Stimulated activated CD8-positive, alpha-beta memory T cell treated with anti-CD3 and anti-CD28 coated beads, Interleukin-2, amount 100 ng/mL, for 48 hours (primary cell): ENCODE measurements at regions not wholly inside any gene's neighbourhood (a gene's known extent, or its start where the extent isn't known, plus 50 kb on each side); places are given as distances from the start of the nearest gene placed in this dataset.

Source experiments
- DNase-seq, 2 donors: peaks; one replicate each; pipeline ENCODE4 v3.0.0-alpha.2; 2020; ENCODE audit warnings: low read depth in 2 of 2

DNA sequence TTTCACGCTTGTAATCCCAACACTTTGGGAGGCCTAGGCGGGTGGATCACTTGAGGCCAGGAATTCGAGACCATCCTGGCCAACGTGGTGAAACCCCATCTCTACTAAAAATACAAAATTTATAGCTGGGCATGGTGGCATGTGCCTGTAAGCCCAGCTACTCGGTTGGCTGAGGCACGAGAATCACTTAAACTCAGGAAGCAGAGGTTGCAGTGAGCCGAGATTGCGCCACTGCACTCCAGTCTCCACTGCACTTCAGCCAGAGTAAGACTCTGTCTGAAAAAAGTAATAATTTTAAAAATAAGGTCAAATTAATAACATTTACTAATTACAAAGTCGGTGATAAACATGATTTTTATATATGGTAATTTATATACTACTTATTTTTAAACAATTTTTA lies 155.9 kb downstream of the AXIN2 start:
- no peak for DNase-seq

DNA sequence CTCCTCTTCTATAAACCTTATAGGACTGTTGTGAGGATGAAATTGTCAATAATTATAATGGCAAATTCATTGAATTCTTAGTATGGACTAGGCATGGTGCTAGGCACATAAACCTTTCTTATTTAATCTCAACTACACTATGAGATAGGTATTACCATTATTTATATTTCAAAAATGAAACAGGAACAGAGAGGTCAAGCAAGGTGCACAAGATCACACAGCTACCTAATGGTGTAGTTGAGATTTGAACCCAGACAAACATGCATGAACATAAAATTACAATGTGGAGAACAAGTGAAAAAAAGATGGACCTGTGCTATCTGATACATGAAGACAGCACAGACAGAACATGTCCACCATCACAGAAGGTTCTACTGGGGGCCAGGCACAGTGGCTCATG lies 156.7 kb downstream of the AXIN2 start:
- DNase-seq: no peak

DNA sequence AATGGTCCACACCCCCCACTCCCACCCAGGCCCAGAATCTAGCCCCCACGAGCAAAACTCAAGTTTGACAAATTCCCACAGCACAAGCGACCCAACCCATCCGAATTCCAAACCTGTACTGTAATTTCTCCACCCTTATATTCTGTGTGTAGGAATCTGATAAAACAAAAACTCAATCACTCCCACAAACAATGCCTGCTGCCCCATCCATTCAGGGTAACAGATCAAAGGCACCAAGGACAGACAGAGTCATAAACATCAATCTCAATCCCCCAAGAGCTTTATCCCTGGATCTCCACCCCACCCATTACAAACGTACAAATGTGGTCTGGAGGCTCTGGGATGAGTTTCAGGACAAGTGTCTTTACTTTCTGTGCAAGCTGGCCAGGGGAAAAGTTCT lies 157.8 kb downstream of the AXIN2 start:
- no peak for DNase-seq

DNA sequence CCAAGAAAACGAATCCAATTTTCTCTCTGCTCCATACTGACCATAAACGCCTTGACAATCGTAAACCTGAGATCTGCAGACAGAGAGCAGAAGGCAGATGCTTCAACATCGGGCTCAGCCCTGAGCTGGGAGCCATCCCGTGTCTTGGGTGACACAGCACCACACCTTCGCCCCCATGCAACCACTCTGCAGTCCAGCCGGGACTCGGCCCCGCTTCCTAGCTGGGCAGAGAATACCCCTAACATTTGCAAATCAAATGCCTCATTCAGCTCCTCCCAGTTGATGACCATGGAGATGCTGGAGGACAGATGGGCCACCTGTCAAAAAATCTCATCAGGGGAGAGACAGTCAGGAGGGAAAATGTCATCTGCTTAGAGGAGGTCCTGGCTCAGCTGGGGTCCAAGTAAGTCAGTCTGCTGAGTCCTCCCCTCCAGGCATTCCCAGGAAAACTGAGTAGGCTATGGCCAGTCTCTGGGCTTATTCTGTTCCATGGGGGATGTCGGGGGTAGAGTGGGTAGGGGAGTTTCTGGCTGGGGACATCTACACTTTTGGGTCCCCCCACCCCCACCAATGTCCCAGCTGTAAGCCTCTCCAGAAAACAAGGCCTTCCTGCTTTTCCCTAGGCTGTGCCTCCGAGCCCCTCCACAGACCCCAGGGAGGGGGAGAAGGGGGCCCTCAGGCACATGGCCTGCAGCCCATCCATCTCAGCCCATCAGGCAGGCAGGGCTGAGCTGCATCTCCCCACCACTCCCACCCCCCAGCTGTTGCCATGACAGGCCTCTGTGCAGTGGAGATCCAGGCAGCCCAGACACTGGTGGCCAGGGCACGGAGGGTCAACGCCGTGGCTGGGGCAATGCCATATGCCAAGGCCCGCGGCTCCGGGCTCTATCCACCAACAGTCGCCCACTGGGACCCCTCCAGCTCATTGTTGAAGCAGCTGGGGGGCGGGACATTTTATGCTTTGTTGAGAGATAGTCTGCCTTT lies 158.6 kb downstream of the AXIN2 start:
- DNase-seq: no peak

DNA sequence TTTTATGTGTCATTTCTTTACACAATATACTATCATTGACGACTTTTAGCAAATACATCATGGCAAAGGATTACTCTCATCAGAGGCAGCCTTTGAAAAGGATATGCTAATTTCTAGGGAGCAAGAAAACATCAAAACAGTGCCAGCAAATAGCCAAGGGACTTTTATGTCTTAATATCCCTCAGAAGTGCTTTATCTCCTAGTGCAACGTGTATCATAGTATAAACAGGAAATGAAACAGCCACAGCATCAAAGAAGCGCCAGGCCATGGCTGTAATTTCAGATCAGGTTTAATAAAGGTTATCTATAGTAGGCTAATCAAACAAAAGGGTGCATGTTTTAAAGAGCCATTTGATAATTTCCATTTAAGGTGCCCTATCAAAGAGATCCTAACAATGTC lies 159.9 kb downstream of the AXIN2 start:
- DNase-seq: no peak

DNA sequence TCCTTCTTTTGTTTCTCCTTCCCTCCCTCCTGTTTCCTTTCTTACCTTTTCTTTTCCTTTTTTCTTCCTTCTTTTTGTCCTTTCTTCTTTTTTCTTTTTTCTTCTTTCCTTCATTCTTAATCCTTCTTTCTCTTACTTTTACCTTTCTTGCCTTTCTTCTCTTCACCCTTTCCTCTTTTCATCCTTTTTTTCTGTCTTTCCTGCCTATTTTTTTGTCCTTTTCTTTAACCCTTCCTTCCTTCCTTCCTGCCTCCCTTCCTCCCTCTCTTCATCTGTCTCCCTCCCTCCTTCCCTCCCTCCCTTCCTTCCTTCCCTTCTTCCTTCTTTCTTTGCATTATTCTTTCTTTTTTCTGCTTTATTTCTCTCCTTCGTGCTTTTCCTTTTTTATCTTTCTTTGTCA lies 160.7 kb downstream of the AXIN2 start:
- DNase-seq: no peak

DNA sequence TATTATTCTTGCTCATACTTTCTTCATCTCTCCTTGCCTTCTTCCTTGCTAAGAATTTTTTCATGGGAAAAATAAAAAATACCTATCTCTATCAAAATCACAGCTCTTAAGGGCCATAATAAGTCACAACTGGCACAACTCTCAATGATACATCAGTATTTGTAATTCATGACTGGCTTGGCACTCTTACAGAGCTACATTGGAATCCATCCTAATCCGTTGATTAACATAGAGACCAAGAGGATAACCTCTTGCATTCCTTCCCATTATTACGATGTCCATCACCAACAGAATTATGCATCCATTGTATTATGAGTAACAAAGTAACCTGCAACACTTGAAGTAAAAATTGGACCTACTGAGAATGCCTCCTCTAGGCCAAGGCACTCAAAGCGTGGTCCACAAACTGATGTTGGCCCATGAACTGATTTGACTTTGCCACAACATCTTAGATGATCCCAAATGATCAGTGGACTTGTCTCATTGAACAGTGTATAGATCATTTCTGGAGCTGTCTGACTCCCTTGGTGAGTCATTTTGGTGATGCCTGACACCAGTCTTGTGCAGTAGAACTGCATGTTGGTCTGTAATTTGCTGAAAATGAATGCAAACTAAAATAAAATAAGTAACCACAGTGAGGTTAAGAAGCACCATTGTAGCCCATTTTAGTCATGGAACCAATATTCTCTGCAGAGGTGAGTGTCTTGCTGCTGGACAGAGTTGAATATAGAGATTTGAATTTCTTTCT lies 163.2 kb downstream of the AXIN2 start:
- DNase-seq: no peak

DNA sequence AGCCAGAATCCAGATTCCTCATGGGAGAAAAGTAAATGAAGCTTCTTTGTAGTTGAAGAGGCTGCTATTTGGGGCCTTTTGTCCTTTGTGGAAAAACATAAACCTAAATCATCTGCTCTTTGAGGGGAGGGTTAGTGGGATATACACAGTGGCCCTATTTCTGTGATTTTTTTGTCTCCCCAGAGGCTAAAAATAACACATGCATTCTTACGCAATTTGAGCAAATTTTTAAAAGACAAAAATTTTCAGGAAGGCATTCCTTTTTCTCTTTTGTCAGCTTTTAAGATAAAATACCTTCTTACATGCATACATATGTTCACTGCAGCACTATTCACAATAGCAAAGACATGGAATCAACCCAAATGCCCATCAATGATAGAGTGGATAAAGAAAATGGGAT lies 165.5 kb downstream of the AXIN2 start:
- no peak for DNase-seq

DNA sequence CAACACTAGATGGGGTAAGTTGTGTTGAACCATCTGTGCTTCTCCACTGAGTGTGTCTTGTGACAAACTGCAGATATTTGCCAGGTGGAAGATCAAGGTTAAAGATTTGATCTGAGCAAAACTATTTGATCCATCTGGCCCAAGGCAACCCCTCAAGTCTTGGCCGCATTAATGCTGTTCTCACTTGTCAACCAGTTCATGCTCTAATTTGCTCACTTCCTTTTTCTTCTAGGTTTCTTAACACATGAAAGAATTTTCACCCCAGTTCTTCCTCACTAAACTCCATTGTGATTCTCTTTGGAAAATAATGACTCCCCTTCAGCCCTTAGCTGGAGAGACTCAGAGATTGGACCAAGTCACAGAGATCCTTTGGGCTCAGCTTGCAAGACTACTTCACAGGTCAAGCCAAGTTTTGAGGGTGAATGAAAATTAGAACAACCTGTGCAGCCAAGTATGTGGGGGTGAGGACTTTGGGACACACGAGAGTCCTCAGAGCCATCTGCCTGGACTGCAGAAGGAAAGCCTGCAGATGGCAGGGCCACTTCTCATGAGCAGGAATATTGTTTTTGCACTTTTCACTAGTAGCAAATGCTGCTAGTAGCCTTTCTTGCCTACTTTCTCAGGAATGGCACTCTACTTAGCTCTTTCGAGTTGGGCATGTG lies 166.5 kb downstream of the AXIN2 start:
- DNase-seq: no peak

DNA sequence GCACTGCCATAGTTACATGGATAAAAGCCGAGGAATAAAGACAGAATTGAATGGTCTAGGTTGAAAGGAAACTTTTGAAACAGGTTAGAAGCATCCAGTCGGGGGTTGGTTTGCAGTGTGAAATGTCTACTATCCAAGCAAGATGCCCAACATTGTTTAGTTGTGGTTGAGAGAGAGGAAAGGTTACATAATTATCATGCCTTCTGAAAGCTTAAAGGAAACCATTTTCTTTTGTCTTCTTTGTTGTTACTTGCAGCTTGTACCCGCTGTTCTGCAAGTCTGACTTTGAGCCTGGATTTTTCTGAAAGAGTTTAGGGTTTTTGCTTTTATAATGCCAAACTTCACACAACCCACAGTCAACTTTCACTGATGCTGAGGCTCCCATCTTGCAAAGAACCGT lies 167.9 kb downstream of the AXIN2 start:
- DNase-seq: no peak

DNA sequence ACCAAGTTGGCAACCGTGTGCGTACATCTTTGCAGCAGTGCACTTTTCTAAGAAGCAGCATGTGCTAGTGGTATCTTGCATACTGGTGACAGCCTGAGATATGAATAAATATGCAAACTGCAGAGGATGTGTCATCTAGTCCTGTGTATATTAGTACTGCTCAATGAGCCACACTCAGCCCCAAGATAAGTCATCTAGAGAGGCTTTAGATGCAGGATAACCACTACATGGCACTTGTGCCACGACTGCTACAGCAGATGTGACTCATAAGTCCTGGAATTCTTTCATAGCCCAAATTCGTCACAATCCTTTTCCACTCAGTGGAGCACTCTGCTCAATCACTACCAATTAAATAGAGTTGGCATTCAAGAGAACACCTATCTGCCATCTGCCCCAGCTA lies 171.5 kb downstream of the AXIN2 start:
- DNase-seq: no peak

DNA sequence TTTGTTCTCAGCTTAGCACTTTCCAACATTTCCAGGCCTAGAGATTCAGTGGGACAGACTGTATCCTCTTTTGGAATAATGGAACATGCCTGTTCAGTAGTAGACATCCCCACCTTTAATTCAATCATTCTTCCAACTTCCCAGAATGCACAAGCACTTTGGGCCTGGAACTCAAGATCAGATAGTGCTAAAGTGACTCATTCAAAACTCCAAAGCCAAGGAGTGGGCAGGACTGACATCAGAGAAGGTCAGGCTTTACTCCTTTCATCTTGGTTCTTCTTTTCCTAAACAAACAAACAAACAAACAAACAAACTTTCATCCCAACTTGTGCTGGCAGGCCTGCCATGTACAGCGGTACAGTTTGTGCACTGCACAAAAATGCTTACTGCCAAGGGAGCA lies 172.0 kb downstream of the AXIN2 start:
- no peak for DNase-seq

DNA sequence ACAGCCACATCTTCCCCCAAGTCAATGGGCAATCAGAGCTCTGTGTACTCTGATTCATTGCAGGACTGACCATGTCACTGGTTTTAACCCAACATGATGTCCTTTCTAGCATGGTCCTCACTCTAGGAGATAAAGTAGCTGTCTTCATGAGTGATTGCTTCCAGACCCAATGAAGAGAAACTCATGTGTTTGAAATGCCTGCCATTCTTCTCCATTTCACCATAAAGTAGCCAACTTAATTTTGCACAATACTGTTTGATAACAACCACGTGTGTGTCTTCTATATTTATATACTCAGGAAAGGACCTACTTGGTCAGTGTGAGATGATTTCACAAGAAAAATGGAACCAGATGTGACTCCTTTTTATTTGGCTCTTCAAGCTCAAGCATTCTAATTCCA lies 172.5 kb downstream of the AXIN2 start:
- no peak for DNase-seq

DNA sequence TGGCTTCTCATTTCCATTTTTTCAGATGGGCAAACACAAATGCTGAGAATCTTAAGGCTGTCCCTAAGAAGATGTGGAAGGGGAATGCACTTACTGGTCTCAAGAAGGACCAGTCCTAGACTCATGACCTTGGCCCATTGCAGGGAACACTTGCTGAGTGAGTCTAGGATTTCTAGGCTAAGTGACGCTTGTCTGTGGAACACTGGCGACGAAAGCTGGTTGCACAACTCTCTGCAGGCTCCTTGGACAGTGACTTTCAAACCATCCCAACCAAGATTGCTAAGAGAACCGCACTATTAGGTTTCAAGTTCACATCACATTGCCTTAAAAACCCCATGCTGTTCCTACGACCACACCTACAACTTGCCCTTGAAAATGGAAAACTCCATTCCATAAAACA lies 174.1 kb downstream of the AXIN2 start:
- DNase-seq: no peak

DNA sequence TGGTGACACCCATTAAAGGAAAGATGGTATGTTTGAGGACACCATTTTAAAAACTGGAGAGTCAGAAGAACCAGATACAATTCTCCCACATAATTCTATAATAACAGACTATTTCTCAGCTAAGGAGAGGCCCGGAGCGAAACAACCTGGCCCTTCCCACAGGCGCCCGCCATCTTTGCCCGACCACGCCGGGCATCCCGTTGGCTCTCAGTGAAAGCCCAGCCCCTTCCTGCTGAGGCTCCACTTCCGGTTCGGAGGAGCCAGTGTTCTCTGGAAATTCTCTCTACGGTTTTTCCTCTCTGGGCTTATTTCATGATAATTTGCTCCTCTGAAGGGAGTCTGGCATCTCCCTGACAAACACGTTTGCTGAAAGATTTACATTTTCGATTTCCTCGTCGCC lies 175.7 kb downstream of the AXIN2 start:
- no peak for DNase-seq

DNA sequence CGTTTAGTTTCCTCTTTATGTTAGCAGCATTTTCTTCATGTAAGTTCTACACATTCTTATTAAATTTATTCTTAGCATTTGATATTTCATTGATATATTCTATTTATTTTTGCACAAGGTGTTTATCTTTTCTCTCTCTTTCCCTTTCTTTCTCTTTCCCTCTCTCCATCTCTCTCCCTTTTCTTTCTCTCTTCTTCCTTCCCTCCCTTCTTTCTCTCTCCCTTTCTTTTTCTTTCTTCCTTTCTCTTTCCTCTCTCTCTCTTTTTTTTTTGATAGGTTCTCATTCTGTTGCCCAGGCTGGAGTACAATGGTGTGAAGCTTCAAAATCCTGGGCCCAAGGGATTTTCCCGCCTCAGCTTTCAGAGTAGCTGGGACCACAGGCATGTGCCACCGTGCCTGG lies 176.4 kb downstream of the AXIN2 start:
- no peak for DNase-seq

DNA sequence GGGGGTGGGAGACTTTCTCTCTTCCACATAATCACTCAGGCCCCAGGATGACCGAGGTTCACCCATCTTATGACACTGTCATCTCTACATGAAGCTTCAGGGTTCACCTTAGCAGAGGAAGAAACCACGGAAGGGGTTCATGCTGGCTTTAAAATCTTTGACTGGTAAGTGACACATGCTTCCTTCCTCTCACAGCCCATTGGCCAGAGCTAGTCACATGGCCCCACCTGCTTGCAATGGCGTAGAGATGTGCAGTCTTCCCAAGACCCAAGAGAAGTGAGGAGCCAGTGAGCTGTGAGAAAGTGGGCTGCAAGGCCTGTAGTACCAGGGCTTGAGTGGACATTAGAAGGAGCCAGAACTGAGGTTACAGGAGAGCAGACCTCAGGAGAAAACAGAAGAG lies 180.3 kb downstream of the AXIN2 start:
- DNase-seq: no peak

DNA sequence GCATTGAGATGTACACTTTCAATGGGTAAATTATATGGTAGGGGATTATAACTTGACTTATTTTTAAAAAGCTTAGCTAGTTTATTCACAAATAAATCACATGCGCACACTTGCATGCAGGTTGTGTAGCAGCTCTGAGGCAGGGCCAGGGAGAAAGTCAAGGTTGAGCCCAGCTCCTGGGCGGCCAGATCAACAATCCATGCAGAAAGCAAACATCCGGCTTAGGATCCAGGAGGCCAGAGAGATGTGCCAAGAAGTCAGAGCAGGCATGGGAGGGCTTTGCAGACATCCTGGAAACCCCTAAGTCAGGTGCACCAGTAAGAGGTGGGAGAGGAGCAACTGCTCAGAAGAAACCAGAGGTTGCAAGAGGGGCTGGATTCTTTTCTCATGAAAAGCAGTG lies 186.5 kb downstream of the AXIN2 start:
- DNase-seq: no peak

DNA sequence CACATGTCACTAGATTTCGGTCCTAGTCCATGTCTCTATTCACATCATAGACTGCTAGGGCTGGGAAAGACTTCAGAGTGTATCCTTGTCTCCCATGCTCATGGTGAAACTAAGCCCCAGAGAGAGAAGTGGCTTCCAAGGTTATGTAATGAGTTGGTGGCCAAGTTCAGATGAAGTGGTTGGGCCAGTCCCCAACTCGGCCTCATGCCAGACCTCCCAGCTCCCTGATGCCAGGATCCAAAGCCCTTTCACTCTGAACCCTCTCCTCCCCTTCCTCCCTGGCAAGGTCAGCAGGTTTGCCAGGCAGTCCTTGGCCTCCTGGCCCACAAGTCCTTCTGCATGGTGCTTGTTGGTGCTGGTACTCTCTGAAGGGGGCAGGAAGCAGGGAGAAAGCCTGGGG lies 189.7 kb downstream of the AXIN2 start:
- no peak for DNase-seq

DNA sequence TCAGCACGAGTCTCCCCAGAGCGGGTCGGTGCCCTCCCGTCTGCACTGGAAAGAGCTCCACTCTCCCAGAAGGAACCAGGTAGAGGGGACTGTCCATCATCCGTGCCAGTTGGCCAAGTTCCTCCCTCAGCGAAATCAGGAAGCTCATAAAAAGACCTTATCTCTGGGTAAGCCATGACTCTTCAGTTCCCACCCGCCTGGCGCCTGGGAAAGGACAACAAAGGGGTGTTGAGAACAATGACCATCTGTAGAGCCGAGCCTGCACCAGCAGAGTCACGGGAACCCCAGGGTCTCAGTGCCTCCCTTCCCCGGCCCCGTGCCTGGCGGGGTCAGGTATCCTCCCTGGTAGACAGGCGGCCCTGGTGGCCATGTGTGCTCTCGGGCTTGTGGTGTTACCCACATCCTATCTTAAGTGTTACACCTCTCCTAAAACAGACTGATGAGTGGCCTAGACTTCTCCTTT lies 190.7 kb downstream of the AXIN2 start:
- peak in 1 of 2 donors; percentile 10 for DNase-seq

DNA sequence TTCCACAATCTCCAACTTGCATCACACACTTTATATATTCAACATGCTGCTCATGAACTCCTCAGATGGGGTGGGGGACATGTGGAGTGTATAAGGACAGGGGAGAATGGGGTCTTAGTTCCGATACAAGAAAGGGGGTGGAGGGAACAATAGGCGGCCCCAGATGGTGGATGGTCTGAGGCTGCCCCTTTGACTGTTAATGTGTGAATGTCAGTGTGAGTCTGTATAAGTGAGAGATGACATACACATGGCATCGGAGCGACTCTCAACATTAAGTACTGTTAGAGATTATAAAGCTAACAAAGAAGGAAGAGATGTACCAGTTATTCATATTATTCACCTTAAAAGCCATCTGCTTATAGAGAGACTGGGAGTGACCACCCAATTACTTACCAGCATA lies 193.1 kb downstream of the AXIN2 start:
- DNase-seq: no peak

DNA sequence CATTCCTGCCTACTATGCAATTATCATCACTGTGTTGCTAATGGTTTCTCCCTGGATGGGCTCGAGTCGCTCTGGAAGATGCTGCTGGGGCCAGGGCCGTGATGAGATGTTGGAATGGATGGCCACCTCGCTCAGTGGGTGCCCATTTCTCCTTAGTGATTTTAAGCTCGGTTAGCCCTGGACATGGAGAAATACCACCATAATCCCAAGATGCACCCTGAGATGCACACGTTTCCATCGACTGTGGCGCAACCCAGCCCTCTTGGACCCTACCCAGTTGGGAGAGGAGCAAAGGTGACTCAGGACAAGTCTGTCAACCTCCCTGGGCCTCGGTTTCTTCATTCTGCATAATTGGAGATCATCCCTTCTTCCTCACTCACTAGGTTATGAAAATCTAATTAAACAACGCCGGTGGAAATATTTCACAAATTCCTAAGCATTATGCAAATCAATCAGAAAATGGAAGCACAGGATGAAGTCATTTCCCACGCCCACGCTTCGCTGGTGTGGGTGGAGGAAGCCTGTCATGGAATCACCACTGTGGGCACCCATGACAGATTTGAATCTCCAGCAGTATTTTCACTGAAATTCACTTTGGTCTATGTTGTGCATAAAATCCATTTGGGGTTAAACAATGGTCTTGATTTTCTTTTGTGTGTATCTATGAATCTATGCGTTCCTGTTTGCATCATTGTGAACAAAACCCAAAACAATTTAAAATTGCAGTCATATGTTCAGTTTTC lies 195.2 kb downstream of the AXIN2 start:
- peak; percentile 34 to 55 for DNase-seq
